ENCODE measurements at regions not wholly inside any gene's neighbourhood (a gene's known extent, or its start where the extent isn't known, plus 50 kb on each side); places are given as distances from the start of the nearest gene placed in this dataset.

DNA sequence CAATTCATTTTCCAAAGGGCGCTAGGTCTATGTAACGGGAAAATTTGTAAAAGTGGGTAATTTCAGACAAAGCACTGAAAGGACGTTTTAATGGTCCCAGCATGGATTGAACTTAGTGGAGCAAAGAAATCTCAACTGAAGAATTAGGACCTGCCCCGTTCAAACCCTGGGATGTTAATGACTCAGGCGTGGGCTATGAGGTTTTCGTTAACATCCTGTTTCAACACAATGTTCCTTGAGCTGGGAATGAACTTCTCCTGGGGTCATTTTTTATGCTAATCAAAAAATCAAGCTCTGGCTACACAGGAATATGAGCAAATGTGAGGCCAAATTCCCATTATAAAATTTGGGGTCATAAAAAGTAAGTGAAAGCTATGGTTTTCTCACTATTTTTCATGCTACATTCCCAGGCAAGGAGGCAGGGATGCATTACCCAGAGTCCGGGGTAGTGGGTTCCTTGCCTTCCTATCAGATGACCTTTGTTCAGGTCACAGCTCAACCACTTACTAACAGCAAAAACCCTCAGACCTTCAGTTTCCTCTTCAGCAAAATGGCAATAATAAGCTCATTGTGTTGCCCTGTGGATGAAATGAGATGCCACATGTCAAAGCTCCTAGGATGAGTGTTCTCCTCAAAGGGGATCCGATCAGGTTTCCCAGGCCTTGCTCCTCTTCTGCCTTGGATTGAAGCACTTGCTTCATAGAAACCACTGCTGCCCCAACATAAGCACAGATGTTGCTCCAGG lies 271.4 kb downstream of the ARRDC4 start:
- TF ChIP-seq, protein P1, sequence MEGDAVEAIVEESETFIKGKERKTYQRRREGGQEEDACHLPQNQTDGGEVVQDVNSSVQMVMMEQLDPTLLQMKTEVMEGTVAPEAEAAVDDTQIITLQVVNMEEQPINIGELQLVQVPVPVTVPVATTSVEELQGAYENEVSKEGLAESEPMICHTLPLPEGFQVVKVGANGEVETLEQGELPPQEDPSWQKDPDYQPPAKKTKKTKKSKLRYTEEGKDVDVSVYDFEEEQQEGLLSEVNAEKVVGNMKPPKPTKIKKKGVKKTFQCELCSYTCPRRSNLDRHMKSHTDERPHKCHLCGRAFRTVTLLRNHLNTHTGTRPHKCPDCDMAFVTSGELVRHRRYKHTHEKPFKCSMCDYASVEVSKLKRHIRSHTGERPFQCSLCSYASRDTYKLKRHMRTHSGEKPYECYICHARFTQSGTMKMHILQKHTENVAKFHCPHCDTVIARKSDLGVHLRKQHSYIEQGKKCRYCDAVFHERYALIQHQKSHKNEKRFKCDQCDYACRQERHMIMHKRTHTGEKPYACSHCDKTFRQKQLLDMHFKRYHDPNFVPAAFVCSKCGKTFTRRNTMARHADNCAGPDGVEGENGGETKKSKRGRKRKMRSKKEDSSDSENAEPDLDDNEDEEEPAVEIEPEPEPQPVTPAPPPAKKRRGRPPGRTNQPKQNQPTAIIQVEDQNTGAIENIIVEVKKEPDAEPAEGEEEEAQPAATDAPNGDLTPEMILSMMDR (conservative IDR thresholded peaks at IDR 0.05), result no peak
- DNase-seq (ENCODE audit: extremely low spot score, unreplicated experiment), result no peak
- Mint-ChIP-seq H3K27me3 (peaks cover 30% of the 10 kb centered on the region), H3K4me1 (ENCODE audit: unreplicated experiment) (no peaks in the 10 kb centered on the region), H3K9me3 (peaks cover 8% of the 10 kb centered on the region), H3K36me3 (no peaks in the 10 kb centered on the region), H3K27ac (no peak overlapping the region), H3K4me3 (no peak overlapping the region)

DNA sequence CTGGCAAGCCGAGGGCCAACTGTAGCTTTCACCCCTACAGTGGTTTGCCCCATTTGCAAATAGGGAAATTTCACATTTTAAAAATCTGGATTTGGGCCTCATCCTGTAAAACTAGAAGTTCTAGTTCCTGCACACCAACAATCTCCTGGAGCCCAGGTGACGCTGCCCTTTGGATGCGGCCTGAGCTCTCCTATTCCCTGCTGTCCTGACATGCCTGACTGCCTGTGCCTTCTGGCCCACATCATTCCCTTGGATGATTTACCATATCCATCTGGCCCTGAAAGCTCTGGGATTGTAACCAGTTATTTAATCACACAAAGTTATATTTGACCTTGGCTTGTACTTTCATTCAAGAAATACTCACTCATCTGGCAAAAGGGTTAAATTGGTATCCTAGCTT lies 272.3 kb downstream of the ARRDC4 start:
- TF ChIP-seq, protein P1 (conservative IDR thresholded peaks at IDR 0.05), result no peak
- no peak for DNase-seq (ENCODE audit: extremely low spot score, unreplicated experiment)
- Mint-ChIP-seq H3K27ac (no peak overlapping the region), H3K27me3 (peaks cover 33% of the 10 kb centered on the region), H3K4me3 (no peak overlapping the region), H3K36me3 (no peaks in the 10 kb centered on the region), H3K9me3 (peaks cover 8% of the 10 kb centered on the region), H3K4me1 (ENCODE audit: unreplicated experiment) (no peaks in the 10 kb centered on the region)

DNA sequence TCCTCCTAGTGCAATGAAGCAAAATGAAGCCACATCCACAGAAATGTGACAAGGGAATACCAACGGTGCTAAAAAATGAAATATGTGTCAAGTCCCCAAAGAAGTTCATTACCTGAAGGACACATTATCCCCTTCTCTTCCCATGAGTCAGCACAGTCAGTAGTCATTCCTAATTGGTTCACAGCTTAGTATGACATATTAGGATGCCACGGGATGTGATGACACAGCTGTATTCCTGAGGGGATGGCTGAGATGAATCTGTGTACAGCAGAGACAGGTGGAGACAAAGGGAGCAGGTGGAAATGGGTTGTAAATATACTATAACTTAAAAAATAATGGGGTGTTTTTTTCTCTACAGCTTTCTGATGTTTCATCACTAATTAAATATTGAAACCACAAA lies 273.4 kb downstream of the ARRDC4 start:
- H3K36me3 Mint-ChIP-seq, result no peaks in the 10 kb centered on the region
- no peak overlapping the region for H3K27ac Mint-ChIP-seq
- DNase-seq (ENCODE audit: extremely low spot score, unreplicated experiment), result no peak
- peaks cover 8% of the 10 kb centered on the region for H3K9me3 Mint-ChIP-seq
- H3K4me3 Mint-ChIP-seq, result no peak overlapping the region
- H3K4me1 Mint-ChIP-seq (ENCODE audit: unreplicated experiment), result no peaks in the 10 kb centered on the region
- H3K27me3 Mint-ChIP-seq, result peaks cover 32% of the 10 kb centered on the region
- TF ChIP-seq, protein P1 (conservative IDR thresholded peaks at IDR 0.05), result no peak

DNA sequence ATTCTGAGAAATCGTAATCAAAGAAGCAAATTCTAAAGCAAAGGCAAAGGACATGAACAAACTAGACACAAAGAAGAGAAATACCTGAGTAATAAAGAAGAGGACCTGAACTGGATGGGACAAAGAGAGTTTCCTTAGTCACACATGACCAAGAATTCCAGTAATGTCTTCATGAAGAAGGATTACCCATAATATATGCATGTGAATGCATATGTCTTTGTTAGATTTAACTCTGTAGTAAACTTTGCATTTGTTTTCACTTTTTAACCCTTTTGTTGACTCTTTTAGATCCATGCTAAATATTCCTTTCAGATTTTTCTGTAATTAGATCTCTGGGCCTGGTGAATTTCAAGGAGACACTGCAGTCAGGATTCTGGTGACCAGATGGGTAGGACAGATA lies 279.8 kb downstream of the ARRDC4 start:
- DNase-seq (ENCODE audit: extremely low spot score, unreplicated experiment), result no peak
- no peak overlapping the region for H3K4me3 Mint-ChIP-seq
- no peaks in the 10 kb centered on the region for H3K4me1 Mint-ChIP-seq (ENCODE audit: unreplicated experiment)
- H3K27ac Mint-ChIP-seq, result no peak overlapping the region
- peaks cover 26% of the 10 kb centered on the region for H3K27me3 Mint-ChIP-seq
- TF ChIP-seq, protein P1 (conservative IDR thresholded peaks at IDR 0.05), result no peak
- H3K36me3 Mint-ChIP-seq, result no peaks in the 10 kb centered on the region
- no peaks in the 10 kb centered on the region for H3K9me3 Mint-ChIP-seq

DNA sequence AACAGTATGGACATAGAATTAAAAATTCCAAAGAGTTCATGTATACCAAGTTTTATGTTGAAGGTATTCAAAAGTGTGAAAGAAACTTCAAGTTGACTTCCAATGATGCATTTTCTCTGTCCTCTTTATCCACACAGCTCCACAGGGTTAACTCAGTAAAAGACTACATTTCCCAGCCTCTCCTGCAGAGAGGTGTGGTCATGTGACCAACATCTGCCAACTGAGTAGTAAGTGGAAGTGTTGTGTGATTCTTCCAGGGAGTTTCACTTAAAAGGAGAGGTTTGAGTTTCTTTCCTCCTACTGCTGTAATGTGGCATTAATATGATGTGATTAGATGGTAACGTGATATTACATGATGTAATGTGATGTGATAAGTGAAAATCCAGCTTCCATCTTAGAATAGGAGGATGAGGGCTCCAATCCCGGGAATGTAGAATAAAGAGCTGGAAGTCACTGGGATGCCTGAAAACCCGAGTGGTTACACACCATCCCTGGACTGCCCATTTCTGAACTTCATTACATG lies 280.6 kb downstream of the ARRDC4 start:
- Mint-ChIP-seq H3K9me3 (peaks cover under 1% of the 10 kb centered on the region), H3K4me3 (no peak overlapping the region), H3K27ac (no peak overlapping the region), H3K4me1 (ENCODE audit: unreplicated experiment) (no peaks in the 10 kb centered on the region), H3K36me3 (no peaks in the 10 kb centered on the region), H3K27me3 (peaks cover 20% of the 10 kb centered on the region)
- DNase-seq (ENCODE audit: extremely low spot score, unreplicated experiment), result no peak
- TF ChIP-seq, protein P1 (conservative IDR thresholded peaks at IDR 0.05), result no peak
